ENCODE measurements at regions not wholly inside any gene's neighbourhood (a gene's known extent, or its start where the extent isn't known, plus 50 kb on each side); places are given as distances from the start of the nearest gene placed in this dataset.
A peak's percentile ranks its signal among the peaks of the same experiment; 100 is the strongest.

DNA sequence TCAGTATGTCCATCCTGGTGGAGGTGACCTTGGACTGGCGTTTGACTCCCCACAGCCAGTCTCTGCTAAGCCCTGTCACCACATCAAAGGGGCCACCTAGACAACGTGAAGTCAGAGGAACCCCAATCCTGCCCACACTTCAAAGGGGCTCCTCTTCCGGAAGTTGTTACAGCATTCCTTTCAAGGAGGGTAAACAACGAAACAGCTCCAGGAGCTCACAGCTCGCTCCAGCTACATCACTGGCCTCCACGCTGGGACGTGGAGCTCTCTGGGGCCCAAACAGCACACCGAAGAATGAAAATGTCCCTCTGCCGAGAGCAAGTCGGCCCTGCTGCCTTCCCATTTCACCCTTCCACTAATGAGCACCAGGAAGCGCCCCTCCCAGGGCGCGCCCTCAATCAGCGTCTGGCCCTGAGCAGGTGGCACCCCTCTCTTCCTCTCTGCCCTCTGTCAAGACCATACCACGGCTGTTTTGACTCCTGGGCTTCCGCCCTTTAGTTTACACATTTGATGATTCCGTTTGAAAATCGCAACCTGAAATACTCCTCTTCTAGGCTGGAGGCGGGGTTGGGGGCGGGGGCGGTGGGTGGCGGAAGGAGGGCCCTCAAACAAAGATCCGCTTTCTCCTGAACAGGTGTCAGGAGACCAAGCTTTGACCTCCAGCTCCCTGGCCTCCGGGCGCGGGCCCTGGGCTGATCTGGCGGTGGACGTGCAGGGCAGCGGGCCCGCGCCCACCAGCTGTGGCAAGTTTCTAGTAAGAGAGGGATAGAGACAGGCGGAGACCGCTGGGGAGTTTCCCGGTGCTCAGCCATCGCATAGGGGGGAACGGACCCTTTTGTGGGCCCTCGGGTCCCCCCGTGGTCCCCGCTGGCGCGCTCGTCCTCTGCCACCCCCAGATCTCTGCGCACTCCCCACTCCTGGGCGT, 53.1 kb upstream of the KDM7A start:
- no peak overlapping the region for H3K27ac Mint-ChIP-seq
- DNase-seq: peak; percentile 74
- Histone ChIP-seq H3K4me1 (ENCODE audit: insufficient read depth, low read length) (no peaks in the 10 kb centered on the region), H3K27ac (ENCODE audit: insufficient read length, low read depth, low read length) (no peak overlapping the region), H3K4ac (ENCODE audit: low read depth, low read length) (no peak overlapping the region), H3K27me3 (ENCODE audit: insufficient read depth, low read length) (no peaks in the 10 kb centered on the region; the same call in 1 of the 2 replicates), H3K9ac (ENCODE audit: extremely low read depth, insufficient read length, low read length) (no peak overlapping the region), H3K23me2 (ENCODE audit: insufficient read length, low read depth, low read length, poor library complexity, severe bottlenecking) (peaks cover 9% of the 10 kb centered on the region), H3K9me3 (ENCODE audit: control insufficient read depth, low read depth, low read length) (no peaks in the 10 kb centered on the region), H3K56ac (ENCODE audit: insufficient read length, low read depth, low read length) (no peak overlapping the region), H2BK20ac (ENCODE audit: low read depth, low read length, poor library complexity, severe bottlenecking) (no peak overlapping the region), H2BK5ac (ENCODE audit: insufficient read length, low read length) (no peak overlapping the region), H4K91ac (ENCODE audit: insufficient read length, low read depth, low read length) (no peak overlapping the region), H2BK15ac (ENCODE audit: low read depth, low read length) (no peak overlapping the region; the same call in 1 of the 2 replicates), H3K18ac (ENCODE audit: insufficient read length, low read depth, low read length) (no peak overlapping the region), H2AFZ (ENCODE audit: low read length) (no peak overlapping the region), H3K79me1 (ENCODE audit: insufficient read depth, low read depth, low read length, poor library complexity, severe bottlenecking) (no peaks in the 10 kb centered on the region), H2AK5ac (ENCODE audit: insufficient read length, low read length) (no peak overlapping the region), H3K4me2 (ENCODE audit: insufficient read depth, insufficient read length, low read length) (peak overlapping the region; percentile 58), H4K8ac (replicated peaks; ENCODE audit: insufficient read length, low read depth, low read length) (no peak overlapping the region), H3T11ph (ENCODE audit: low read length) (no peak overlapping the region), H3K14ac (ENCODE audit: insufficient read depth, low read length) (no peak overlapping the region; the same call in 1 of the 2 replicates), H4K5ac (ENCODE audit: insufficient read length, low read depth, low read length) (no peak overlapping the region), H3K23ac (ENCODE audit: insufficient read length, low read depth, low read length) (no peak overlapping the region), H4K20me1 (ENCODE audit: control insufficient read depth, insufficient read depth, insufficient read length) (no peaks in the 10 kb centered on the region), H3K79me2 (ENCODE audit: insufficient read depth, low read length) (no peaks in the 10 kb centered on the region), H2BK12ac (ENCODE audit: insufficient read length, low read depth, low read length) (no peak overlapping the region), H2BK120ac (ENCODE audit: low read depth, low read length, poor library complexity, severe bottlenecking) (no peak overlapping the region)
- TF ChIP-seq, protein P1, sequence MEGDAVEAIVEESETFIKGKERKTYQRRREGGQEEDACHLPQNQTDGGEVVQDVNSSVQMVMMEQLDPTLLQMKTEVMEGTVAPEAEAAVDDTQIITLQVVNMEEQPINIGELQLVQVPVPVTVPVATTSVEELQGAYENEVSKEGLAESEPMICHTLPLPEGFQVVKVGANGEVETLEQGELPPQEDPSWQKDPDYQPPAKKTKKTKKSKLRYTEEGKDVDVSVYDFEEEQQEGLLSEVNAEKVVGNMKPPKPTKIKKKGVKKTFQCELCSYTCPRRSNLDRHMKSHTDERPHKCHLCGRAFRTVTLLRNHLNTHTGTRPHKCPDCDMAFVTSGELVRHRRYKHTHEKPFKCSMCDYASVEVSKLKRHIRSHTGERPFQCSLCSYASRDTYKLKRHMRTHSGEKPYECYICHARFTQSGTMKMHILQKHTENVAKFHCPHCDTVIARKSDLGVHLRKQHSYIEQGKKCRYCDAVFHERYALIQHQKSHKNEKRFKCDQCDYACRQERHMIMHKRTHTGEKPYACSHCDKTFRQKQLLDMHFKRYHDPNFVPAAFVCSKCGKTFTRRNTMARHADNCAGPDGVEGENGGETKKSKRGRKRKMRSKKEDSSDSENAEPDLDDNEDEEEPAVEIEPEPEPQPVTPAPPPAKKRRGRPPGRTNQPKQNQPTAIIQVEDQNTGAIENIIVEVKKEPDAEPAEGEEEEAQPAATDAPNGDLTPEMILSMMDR (conservative IDR thresholded peaks at IDR 0.05): no peak
- peaks cover 26% of the 10 kb centered on the region for H3K27me3 Mint-ChIP-seq (ENCODE audit: low read depth)
- no peaks in the 10 kb centered on the region for H3K36me3 Mint-ChIP-seq (ENCODE audit: insufficient read depth in 1 of 3, low read depth in 3 of 3)
- no peaks in the 10 kb centered on the region; a peak in 1 of 5 replicates for H3K9me3 Mint-ChIP-seq
- peak overlapping the region; percentile 64 to 80 for H3K4me3 Mint-ChIP-seq
- H3K4me1 Mint-ChIP-seq: peaks cover 16 to 17% of the 10 kb centered on the region in 2 experiments
- no CpG with 5 or more reads among the region's 44 CpGs for WGBS (ENCODE audit: extremely low coverage, insufficient read length, low lambda C conversion rate)

All from H9 (cell line).